ENCODE measurements at regions not wholly inside any gene's neighbourhood (a gene's known extent, or its start where the extent isn't known, plus 50 kb on each side); places are given as distances from the start of the nearest gene placed in this dataset.

GRCh38 chr15:37520882-37521281 is 413.6 kb upstream of the TMCO5A start:
- FAIRE-seq (no peak), DNase-seq (ENCODE audit: insufficient read length, low spot score) (no peak)
- TF ChIP-seq POLR2A (IDR thresholded peaks at IDR 0.05; ENCODE audit: low read depth, low read length): no peak

GRCh38 chr15:37524601-37525000 is 409.8 kb upstream of the TMCO5A start:
- TF ChIP-seq POLR2A (IDR thresholded peaks at IDR 0.05; ENCODE audit: low read depth, low read length): no peak
- no peak for FAIRE-seq
- DNase-seq (ENCODE audit: insufficient read length, low spot score): no peak

- DNase-seq (ENCODE audit: insufficient read length, low spot score) (no peak), FAIRE-seq (no peak)
- no peak for TF ChIP-seq POLR2A (IDR thresholded peaks at IDR 0.05; ENCODE audit: low read depth, low read length)
Measured at GRCh38 chr15:37528432-37528831, 406.0 kb upstream of the TMCO5A start.

- no peak for TF ChIP-seq POLR2A (IDR thresholded peaks at IDR 0.05; ENCODE audit: low read depth, low read length)
- DNase-seq (ENCODE audit: insufficient read length, low spot score): no peak
- FAIRE-seq: no peak
Measured at GRCh38 chr15:37536967-37537605, 397.4 kb upstream of the TMCO5A start.

- no peak for FAIRE-seq
- no peak for DNase-seq (ENCODE audit: insufficient read length, low spot score)
Measured at GRCh38 chr15:37537802-37538201, 396.6 kb upstream of the TMCO5A start.

GRCh38 chr15:37548116-37548515 is 386.3 kb upstream of the TMCO5A start:
- FAIRE-seq (no peak), DNase-seq (ENCODE audit: insufficient read length, low spot score) (no peak)
- no peak for TF ChIP-seq POLR2A (IDR thresholded peaks at IDR 0.05; ENCODE audit: low read depth, low read length)

More at GRCh38 chr15:37537802-37538201, 396.6 kb upstream of the TMCO5A start:
- TF ChIP-seq POLR2A (IDR thresholded peaks at IDR 0.05; ENCODE audit: low read depth, low read length): no peak

GRCh38 chr15:37550360-37551024 is 383.9 kb upstream of the TMCO5A start:
- no peak for TF ChIP-seq POLR2A (IDR thresholded peaks at IDR 0.05; ENCODE audit: low read depth, low read length)
- FAIRE-seq (no peak), DNase-seq (ENCODE audit: insufficient read length, low spot score) (no peak)

GRCh38 chr15:37572401-37572800 is 362.0 kb upstream of the TMCO5A start:
- TF ChIP-seq POLR2A (IDR thresholded peaks at IDR 0.05; ENCODE audit: low read depth, low read length): no peak

GRCh38 chr15:37574985-37575384 is 359.5 kb upstream of the TMCO5A start:
- peak; percentile 4 for DNase-seq (ENCODE audit: insufficient read length, low spot score)
- no peak for FAIRE-seq
- no peak for TF ChIP-seq POLR2A (IDR thresholded peaks at IDR 0.05; ENCODE audit: low read depth, low read length)

More at GRCh38 chr15:37572401-37572800, 362.0 kb upstream of the TMCO5A start:
- DNase-seq (ENCODE audit: insufficient read length, low spot score): no peak
- no peak for FAIRE-seq

- no peak for FAIRE-seq
- TF ChIP-seq POLR2A (IDR thresholded peaks at IDR 0.05; ENCODE audit: low read depth, low read length): no peak
Measured at GRCh38 chr15:37576952-37577351, 357.5 kb upstream of the TMCO5A start.

GRCh38 chr15:37581866-37582532 is 352.4 kb upstream of the TMCO5A start:
- FAIRE-seq: no peak
- no peak for DNase-seq (ENCODE audit: insufficient read length, low spot score)
- no peak for TF ChIP-seq POLR2A (IDR thresholded peaks at IDR 0.05; ENCODE audit: low read depth, low read length)

More at GRCh38 chr15:37576952-37577351, 357.5 kb upstream of the TMCO5A start:
- no peak for DNase-seq (ENCODE audit: insufficient read length, low spot score)

- no peak for FAIRE-seq
- DNase-seq (ENCODE audit: insufficient read length, low spot score): no peak
- TF ChIP-seq POLR2A (IDR thresholded peaks at IDR 0.05; ENCODE audit: low read depth, low read length): no peak
Measured at GRCh38 chr15:37582852-37583251, 351.6 kb upstream of the TMCO5A start.

- DNase-seq (ENCODE audit: insufficient read length, low spot score) (no peak), FAIRE-seq (no peak)
- no peak for TF ChIP-seq POLR2A (IDR thresholded peaks at IDR 0.05; ENCODE audit: low read depth, low read length)
Measured at GRCh38 chr15:37586011-37586583, 348.3 kb upstream of the TMCO5A start.

GRCh38 chr15:37586976-37587375 is 347.5 kb upstream of the TMCO5A start:
- no peak for TF ChIP-seq POLR2A (IDR thresholded peaks at IDR 0.05; ENCODE audit: low read depth, low read length)
- FAIRE-seq (no peak), DNase-seq (ENCODE audit: insufficient read length, low spot score) (no peak)

All from H54 (cell line).